C4-2B (cell line): ENCODE measurements at regions not wholly inside any gene's neighbourhood (a gene's known extent, or its start where the extent isn't known, plus 50 kb on each side); places are given as distances from the start of the nearest gene placed in this dataset.

Source experiments
- ZFX ChIP-seq: fragments of 450-650 bp; IDR thresholded peaks from 2 replicates; pipeline ENCODE4 v1.6.1; 2017
- TF ChIP-seq, protein P1 (sequence below): fragments of 450-650 bp; conservative IDR thresholded peaks from 2 replicates; pipeline ENCODE4 v1.5.1; 2017; ENCODE audit warnings: mild to moderate bottlenecking

DNA sequence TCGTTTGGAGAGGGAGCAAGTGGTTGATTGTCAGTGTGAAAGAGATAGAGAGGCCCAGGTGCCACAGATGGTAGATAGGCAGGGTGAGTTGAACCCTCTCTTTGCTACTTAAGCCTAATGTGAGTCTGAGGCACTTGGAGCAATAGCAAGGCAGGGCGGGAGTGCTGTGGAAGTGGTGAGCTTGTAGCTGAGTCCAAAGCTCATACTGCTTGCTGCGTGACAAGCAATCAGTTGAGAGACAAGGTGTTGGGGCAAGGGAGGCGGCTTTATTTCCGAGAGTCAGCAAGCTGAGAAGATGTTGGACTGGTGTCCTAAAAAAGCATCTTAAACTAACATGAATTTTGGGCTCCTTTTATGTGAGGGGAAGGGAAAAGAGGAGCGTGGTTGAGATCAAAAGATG is 112.9 kb upstream of the ZKSCAN2 start:
- TF ChIP-seq, protein P1, sequence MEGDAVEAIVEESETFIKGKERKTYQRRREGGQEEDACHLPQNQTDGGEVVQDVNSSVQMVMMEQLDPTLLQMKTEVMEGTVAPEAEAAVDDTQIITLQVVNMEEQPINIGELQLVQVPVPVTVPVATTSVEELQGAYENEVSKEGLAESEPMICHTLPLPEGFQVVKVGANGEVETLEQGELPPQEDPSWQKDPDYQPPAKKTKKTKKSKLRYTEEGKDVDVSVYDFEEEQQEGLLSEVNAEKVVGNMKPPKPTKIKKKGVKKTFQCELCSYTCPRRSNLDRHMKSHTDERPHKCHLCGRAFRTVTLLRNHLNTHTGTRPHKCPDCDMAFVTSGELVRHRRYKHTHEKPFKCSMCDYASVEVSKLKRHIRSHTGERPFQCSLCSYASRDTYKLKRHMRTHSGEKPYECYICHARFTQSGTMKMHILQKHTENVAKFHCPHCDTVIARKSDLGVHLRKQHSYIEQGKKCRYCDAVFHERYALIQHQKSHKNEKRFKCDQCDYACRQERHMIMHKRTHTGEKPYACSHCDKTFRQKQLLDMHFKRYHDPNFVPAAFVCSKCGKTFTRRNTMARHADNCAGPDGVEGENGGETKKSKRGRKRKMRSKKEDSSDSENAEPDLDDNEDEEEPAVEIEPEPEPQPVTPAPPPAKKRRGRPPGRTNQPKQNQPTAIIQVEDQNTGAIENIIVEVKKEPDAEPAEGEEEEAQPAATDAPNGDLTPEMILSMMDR = no peak
- no peak for TF ChIP-seq ZFX
